ENCODE measurements at regions not wholly inside any gene's neighbourhood (a gene's known extent, or its start where the extent isn't known, plus 50 kb on each side); places are given as distances from the start of the nearest gene placed in this dataset.

DNA sequence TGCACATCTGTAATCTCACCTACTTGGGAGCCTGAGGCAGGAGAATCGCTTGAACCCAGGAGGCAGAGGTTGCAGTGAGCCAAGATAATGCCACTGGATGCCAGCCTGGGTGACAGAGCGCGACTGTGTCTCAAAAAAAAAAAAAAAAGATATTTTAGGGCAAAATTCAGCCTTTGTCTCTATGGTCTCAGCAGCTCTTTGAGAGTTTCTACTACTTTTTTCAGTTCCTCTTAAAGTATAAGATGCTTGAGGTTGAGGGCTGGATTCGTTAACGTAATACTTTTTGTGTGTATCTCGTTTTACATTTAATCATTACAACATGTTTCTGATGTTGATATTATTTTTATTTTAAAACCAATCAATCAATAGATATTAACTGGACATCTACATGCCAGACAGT, 381.2 kb upstream of the TBL1XR1 start:
- TF ChIP-seq CTCF (IDR thresholded peaks at IDR 0.05) (no peak), POLR2A (IDR thresholded peaks at IDR 0.05) (no peak)

All from thyroid gland (tissue), 4 donors.